Activated CD4-positive, alpha-beta T cell treated with anti-CD3 and anti-CD28 coated beads, Interleukin-2, amount 10 ng/mL, durations not matched to agents 24 days and 14 days (primary cell): ENCODE measurements at regions not wholly inside any gene's neighbourhood (a gene's known extent, or its start where the extent isn't known, plus 50 kb on each side); places are given as distances from the start of the nearest gene placed in this dataset.

Experiments
- DNase-seq: peaks from one replicate; pipeline ENCODE4 v3.0.0; 2022
- H3K27ac Mint-ChIP-seq: one replicate; pipeline ENCODE4 v1.8.0; 2022; ENCODE audit warnings: mild to moderate bottlenecking, mixed read lengths
- H3K27me3 Mint-ChIP-seq: one replicate; pipeline ENCODE4 v1.8.0; 2022; ENCODE audit warnings: mixed read lengths
- H3K36me3 Mint-ChIP-seq: one replicate; pipeline ENCODE4 v1.8.0; 2022; ENCODE audit warnings: low read depth, mild to moderate bottlenecking, mixed read lengths
- H3K4me1 Mint-ChIP-seq: one replicate; pipeline ENCODE4 v1.8.0; 2021; ENCODE audit warnings: mixed read lengths
- H3K4me3 Mint-ChIP-seq: one replicate; pipeline ENCODE4 v1.8.0; 2022; ENCODE audit warnings: mild to moderate bottlenecking, moderate library complexity, mixed read lengths
- H3K9me3 Mint-ChIP-seq: one replicate; pipeline ENCODE4 v1.8.0; 2021; ENCODE audit warnings: mixed read lengths
- intact Hi-C: fragments of 100-400 bp; cut with micrococcal nuclease; formaldehyde crosslinking; loops from one replicate; pipeline ENCODE4 v1.15.1; 2023

DNA sequence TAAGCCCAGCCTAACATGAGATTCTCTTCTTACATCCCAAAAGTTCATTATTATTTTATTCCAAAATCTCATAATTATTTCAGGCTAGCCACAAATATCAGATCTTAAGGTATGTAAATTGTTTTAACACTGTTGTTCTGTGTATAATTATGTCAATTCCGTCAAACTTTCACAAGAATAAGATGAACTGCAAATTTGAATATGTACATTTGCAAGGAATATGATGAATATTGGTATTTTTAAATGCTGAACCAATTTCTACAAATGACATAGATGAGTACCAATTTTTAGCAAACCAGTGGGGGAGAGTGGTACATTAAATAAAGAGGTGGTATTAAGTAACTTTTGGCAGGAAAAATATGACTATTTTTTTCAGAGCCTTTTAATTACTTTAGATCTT lies 282.3 kb upstream of the MAD2L1 start:
- H3K9me3 Mint-ChIP-seq = no peaks in the 10 kb centered on the region
- no peaks in the 10 kb centered on the region for H3K4me1 Mint-ChIP-seq
- no peak for DNase-seq
- intact Hi-C loops = no loop called here
- H3K27ac Mint-ChIP-seq = no peak overlapping the region
- no peaks in the 10 kb centered on the region for H3K36me3 Mint-ChIP-seq
- no peak overlapping the region for H3K4me3 Mint-ChIP-seq
- H3K27me3 Mint-ChIP-seq = peaks cover 2% of the 10 kb centered on the region

DNA sequence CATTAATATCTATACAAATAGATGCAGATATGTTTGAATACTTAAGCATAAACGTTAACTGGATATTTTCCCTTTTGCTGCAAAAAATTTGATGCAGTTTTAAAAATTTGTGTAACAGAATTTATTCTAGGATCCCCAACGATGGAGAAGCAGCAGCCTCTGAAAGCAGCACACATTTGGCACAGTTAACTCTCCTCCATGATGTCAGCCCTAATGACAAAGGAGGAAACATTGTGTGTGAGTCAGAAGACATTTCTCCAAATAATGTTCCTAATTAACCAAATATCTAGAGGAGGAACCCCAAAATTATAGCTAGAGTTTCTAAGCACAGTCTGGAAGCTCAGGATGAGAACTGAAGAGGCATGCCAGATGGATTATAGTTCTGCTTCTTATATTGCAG lies 281.9 kb upstream of the MAD2L1 start:
- intact Hi-C loops = no loop called here
- DNase-seq = no peak
- Mint-ChIP-seq H3K4me1 (no peaks in the 10 kb centered on the region), H3K36me3 (no peaks in the 10 kb centered on the region), H3K9me3 (no peaks in the 10 kb centered on the region), H3K4me3 (no peak overlapping the region), H3K27me3 (peaks cover 1% of the 10 kb centered on the region), H3K27ac (no peak overlapping the region)

DNA sequence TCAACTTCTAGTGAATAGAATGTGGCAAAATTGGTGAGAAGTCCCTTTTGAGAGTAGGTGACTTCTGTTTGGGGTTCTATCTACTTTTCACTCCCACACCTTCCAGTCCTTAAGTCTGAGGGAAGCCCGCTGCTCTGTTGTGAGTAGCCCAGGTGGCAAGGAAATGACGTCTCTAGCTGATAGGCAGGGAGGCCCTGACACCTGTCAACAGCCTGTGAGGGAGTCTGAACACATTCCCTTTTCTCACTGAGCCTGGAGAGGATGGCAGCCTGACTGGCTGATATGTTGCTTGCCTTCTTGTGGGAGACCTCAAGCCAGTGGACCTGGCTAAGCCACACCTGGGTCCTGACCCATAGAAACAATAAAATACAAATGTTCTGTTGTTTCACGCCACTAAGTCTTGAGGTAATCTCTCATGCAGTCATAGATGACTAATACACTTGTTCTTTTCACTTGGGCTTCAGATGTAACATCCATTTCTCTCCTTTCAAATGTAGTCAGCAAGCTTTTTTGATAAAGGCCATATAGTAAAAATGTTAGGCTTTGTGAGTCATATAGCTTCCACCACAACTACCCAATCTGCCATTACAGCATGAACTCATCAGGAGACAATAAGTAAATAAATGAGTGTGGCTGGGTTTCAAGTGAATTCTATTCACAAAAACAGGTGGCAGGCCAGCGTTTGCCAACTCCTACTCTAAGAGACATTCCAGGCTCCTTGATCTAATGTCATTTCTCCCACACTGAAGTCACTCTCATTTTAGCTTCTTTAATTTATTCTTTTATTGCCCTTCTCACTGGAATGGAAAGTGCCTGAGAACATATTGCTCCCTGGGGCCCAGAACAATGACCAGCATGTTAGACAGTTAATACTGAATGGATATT lies 265.1 kb upstream of the MAD2L1 start:
- DNase-seq = no peak
- no peaks in the 10 kb centered on the region for H3K4me1 Mint-ChIP-seq
- no peak overlapping the region for H3K4me3 Mint-ChIP-seq
- intact Hi-C loops = loop anchor here (5.0 kb wide), 1 partner anchor 781 kb away; no protein-coding TSS in a partner anchor
- H3K27me3 Mint-ChIP-seq = peaks cover 2% of the 10 kb centered on the region
- no peak overlapping the region for H3K27ac Mint-ChIP-seq
- H3K9me3 Mint-ChIP-seq = no peaks in the 10 kb centered on the region
- H3K36me3 Mint-ChIP-seq = no peaks in the 10 kb centered on the region

DNA sequence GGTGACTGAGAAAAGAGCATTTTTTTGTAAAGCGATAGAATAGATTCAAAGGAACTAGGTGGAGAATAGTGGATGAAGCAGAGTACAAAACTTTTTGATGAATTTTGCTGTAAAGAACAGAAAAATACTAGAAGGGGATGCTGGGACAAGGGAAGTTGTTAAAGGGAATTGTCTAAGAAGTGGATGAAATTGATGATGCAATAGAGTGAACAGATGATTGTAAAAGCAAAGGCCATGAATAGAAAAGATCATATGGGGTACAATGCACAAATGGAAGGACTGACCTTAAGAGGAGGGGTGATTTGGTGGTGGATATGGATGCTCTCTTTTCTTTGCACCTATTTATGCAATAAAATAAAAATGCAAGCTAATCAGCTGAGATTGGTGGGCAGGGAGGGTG lies 262.7 kb upstream of the MAD2L1 start:
- intact Hi-C loops = no loop called here
- Mint-ChIP-seq H3K9me3 (no peaks in the 10 kb centered on the region), H3K36me3 (no peaks in the 10 kb centered on the region), H3K27me3 (no peaks in the 10 kb centered on the region), H3K4me1 (no peaks in the 10 kb centered on the region), H3K27ac (no peak overlapping the region), H3K4me3 (no peak overlapping the region)
- no peak for DNase-seq

DNA sequence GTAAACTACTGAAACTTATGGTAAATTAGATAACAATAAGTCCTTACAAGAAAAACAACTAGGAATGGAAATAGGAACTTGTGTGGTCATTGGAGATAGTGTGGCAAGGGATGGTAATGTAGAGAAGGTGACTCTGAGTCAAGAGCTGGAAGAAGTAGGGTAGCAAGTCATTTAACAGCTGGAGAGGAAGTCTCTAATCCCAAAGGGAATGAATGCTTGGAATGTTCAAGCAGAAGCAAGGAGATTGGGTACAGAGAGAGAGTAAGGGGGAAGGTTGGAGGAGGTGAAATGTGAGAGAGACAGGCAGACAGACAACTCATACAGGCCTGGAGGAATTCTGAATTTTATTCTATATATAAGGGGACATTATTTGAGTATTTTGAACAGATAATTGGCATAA lies 260.6 kb upstream of the MAD2L1 start:
- Mint-ChIP-seq H3K9me3 (no peaks in the 10 kb centered on the region), H3K27me3 (no peaks in the 10 kb centered on the region), H3K4me3 (no peak overlapping the region), H3K27ac (no peak overlapping the region), H3K36me3 (no peaks in the 10 kb centered on the region), H3K4me1 (no peaks in the 10 kb centered on the region)
- intact Hi-C loops = no loop called here
- DNase-seq = no peak

DNA sequence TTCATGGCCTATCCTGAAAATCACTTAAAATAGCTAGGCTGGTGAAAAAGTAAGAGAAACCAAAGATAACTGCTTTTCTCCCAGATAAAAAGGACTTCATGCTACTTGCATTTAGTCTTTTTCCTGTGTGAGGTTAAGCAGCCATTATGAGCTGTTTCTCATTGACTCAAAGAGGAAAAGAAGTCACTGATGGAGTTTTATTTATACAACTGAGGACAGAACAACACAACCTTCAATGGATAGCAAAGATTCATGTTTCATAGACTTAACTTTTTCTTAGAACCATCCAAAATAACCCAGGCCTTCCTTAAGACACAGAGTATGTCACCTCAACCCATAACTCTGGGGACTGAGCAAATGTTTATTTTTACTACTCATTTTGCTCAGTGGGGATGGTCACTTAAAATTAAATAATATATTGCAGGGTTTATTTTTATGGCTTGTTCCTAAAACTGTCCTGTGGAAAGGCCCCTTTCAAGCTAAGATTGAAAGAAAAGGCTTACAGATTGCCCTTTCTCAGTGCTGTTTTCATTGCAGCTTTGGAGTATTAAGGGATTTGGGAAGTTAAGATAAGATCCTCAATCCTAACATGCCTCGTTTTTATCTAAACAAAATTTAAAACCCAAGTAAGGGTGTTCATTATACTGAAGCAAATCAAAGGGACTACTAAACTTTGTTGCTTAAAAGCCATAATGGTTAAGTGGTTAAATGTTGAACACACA lies 252.6 kb upstream of the MAD2L1 start:
- Mint-ChIP-seq H3K9me3 (no peaks in the 10 kb centered on the region), H3K4me1 (no peaks in the 10 kb centered on the region), H3K27me3 (no peaks in the 10 kb centered on the region), H3K4me3 (no peak overlapping the region), H3K27ac (no peak overlapping the region), H3K36me3 (no peaks in the 10 kb centered on the region)
- intact Hi-C loops = no loop called here
- DNase-seq = no peak

DNA sequence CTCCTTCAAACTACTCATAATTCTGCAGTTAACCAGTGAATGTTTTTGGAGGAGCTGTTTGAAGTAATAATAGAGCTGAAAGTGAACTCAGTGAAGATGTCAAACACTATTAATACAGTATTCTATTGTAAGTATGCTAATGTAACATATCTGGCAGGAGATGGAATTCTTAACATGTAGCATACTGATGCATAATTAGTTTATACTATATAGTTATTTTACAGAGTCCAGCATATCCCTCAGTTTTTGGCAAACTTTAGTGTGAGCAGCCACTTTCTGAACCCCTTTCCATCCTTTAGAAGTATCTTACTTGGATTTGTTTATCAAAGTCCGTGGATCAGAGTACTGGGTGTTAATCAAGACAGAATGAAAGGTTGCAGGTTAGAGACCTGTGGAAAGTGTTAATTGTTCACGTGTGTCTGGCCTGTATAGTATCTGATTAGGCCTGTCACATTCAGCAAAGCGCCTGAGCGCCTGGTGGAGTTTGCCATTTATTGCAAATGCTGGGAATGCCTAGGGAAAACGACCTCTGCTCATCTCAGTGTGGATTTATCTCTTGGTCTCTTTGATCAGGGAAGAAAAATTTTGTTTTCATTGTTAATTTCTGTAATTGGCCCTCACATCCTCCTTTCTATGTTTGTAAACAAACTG lies 251.7 kb upstream of the MAD2L1 start:
- Mint-ChIP-seq H3K27me3 (no peaks in the 10 kb centered on the region), H3K4me1 (no peaks in the 10 kb centered on the region), H3K36me3 (no peaks in the 10 kb centered on the region), H3K4me3 (no peak overlapping the region), H3K9me3 (no peaks in the 10 kb centered on the region), H3K27ac (no peak overlapping the region)
- intact Hi-C loops = no loop called here
- DNase-seq = no peak

DNA sequence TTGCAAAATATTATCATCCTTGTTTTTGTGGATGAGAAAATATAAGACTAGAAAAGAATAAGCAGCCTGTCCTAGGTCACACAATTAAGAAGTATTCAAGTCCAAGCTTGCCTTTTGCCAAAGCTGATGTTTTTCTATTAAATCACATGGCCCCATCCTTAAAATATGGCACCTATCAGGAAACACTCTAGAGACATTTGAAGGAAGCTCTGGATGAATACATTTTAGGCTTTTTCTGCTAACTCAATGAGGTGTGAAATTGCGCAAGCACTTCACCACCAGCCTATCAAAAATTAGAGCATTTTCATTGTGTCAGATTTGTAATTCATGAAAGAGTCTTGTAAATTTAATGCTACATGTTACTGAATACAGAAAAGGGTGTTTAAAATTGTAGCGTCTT lies 251.1 kb upstream of the MAD2L1 start:
- no peaks in the 10 kb centered on the region for H3K9me3 Mint-ChIP-seq
- no peak overlapping the region for H3K27ac Mint-ChIP-seq
- no peaks in the 10 kb centered on the region for H3K27me3 Mint-ChIP-seq
- H3K4me3 Mint-ChIP-seq = no peak overlapping the region
- H3K36me3 Mint-ChIP-seq = no peaks in the 10 kb centered on the region
- no peaks in the 10 kb centered on the region for H3K4me1 Mint-ChIP-seq
- intact Hi-C loops = no loop called here
- no peak for DNase-seq

DNA sequence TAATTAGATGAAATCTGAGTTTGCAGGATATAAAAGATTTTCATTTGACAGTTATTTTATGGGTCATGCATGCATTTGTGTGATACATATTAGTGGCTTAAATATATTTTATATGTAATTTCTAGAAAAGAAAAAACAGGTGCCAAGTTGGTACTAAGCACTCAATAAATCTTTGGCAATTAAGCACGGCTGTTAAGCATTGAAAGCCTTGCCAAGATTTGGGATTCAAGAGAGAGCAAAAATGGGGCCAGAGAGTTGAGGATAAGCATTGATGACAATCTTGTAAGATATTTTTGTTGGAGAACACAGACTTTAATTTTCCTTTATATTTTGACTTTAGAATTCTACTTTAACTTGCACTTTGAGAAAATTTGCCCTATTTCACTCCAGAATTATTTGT lies 249.8 kb upstream of the MAD2L1 start:
- no peak overlapping the region for H3K27ac Mint-ChIP-seq
- no peaks in the 10 kb centered on the region for H3K27me3 Mint-ChIP-seq
- no peak overlapping the region for H3K4me3 Mint-ChIP-seq
- H3K36me3 Mint-ChIP-seq = no peaks in the 10 kb centered on the region
- DNase-seq = no peak
- no peaks in the 10 kb centered on the region for H3K4me1 Mint-ChIP-seq
- intact Hi-C loops = no loop called here
- H3K9me3 Mint-ChIP-seq = no peaks in the 10 kb centered on the region

DNA sequence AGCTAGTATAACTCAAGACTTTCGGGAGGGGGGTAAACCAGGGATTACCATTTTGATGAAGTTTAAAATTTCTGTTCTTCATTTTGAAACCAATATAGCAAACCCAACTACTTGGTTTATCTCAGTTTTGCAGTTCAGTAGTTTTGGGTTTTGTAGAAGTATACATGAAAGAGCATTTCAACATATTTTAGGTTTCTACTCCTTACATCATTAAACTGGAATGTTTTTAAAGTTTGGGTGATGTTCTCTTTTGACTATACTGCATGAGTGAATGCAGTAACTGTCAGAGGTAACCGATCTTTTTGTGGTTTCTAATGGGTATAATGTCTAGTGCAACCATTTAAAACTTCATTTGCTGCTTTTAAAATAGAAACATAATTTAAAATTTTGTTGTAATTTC lies 248.3 kb upstream of the MAD2L1 start:
- Mint-ChIP-seq H3K27ac (no peak overlapping the region), H3K36me3 (no peaks in the 10 kb centered on the region), H3K9me3 (no peaks in the 10 kb centered on the region), H3K27me3 (no peaks in the 10 kb centered on the region), H3K4me1 (no peaks in the 10 kb centered on the region), H3K4me3 (no peak overlapping the region)
- intact Hi-C loops = no loop called here
- DNase-seq = no peak

DNA sequence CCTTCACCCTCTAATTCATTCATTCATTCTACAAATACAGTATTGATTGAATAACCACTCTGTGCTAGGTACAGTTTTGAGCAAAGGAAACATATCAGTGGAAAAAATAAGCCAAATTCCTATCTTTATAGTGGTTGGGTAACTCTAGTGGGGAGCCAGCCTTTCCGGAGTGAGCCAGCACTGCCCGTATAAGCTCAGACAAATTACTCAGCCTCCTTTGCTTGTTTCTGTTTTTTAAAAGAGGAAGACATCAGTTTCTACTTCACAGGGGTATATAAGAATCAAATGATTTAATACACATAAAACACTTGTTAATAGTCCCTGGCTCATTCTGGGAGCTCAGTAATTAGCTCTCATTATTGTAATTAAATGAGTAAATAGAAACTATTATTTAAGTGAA lies 238.2 kb upstream of the MAD2L1 start:
- Mint-ChIP-seq H3K9me3 (no peaks in the 10 kb centered on the region), H3K27me3 (no peaks in the 10 kb centered on the region), H3K4me1 (no peaks in the 10 kb centered on the region), H3K4me3 (no peak overlapping the region), H3K27ac (no peak overlapping the region), H3K36me3 (no peaks in the 10 kb centered on the region)
- intact Hi-C loops = no loop called here
- DNase-seq = no peak

DNA sequence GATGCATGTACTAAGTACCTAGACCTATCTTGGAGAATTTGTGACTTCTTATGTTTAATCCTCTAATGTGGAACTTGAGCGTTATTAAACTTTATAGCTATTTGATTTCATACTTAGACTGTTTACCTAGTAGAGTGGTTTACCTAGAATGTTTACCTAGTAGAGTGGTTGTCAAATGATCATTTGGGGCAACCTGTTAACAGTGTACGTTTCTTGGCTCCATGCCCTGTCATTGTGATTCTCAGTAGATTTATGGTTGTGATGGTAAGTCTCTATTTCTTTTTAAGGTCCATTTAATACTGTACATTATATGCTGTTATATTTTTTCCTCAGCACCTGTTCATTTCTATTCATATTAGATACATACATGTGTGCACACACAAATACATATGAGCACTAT lies 233.0 kb upstream of the MAD2L1 start:
- Mint-ChIP-seq H3K27ac (no peak overlapping the region), H3K9me3 (no peaks in the 10 kb centered on the region), H3K4me1 (no peaks in the 10 kb centered on the region), H3K36me3 (no peaks in the 10 kb centered on the region), H3K27me3 (no peaks in the 10 kb centered on the region), H3K4me3 (no peak overlapping the region)
- no peak for DNase-seq
- intact Hi-C loops = no loop called here

DNA sequence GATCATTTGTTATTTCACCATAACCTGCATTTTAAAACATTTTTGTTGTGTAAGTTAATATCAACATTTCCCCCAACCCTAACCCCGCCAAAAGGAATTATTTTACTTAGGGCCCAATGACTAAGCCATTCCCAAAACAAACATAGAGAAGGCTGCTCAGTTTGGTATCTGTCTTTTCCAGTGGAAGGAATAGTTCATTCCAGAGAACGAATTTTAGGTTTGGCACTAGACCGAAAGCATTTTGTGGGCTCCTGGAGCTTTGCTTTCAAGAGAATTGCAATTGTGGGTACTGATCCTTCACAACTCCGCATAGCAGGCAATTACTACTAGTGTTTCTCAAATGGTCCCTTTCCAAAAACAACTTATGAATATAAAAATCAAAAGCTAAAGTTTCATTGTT lies 226.7 kb upstream of the MAD2L1 start:
- no peaks in the 10 kb centered on the region for H3K36me3 Mint-ChIP-seq
- H3K4me1 Mint-ChIP-seq = no peaks in the 10 kb centered on the region
- no peaks in the 10 kb centered on the region for H3K27me3 Mint-ChIP-seq
- DNase-seq = no peak
- no peak overlapping the region for H3K27ac Mint-ChIP-seq
- intact Hi-C loops = no loop called here
- H3K4me3 Mint-ChIP-seq = no peak overlapping the region
- no peaks in the 10 kb centered on the region for H3K9me3 Mint-ChIP-seq

DNA sequence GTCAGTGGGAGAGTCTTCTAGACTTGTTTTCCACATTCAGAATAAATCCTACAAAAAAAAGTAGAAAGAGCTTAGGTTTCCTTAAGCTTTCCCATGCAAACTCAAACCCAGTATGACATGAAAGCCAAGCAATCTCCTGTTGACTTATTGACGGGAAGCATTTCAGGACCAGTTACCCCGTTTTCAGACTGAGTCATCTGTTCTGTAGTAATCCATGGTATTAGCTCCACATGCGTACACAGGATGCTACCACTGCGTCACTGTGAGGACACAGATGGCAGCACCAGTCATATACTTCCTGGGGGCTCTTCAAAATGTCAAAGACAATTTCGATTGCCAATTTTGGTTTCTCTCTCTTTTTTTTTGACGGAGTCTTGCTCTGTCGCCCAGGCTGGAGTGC lies 224.9 kb upstream of the MAD2L1 start:
- DNase-seq = no peak
- Mint-ChIP-seq H3K4me1 (no peaks in the 10 kb centered on the region), H3K4me3 (no peak overlapping the region), H3K36me3 (no peaks in the 10 kb centered on the region), H3K27ac (no peak overlapping the region), H3K9me3 (no peaks in the 10 kb centered on the region), H3K27me3 (no peaks in the 10 kb centered on the region)
- intact Hi-C loops = no loop called here
